HT-29 (cell line): ENCODE measurements at regions not wholly inside any gene's neighbourhood (a gene's known extent, or its start where the extent isn't known, plus 50 kb on each side); places are given as distances from the start of the nearest gene placed in this dataset.
"Not testable (repeated sequence)": the region's sequence is repeated elsewhere in the genome, so short reads cannot be mapped to it uniquely, and the experiment has no call there.

ENCODE experiments used
- DNase-seq: peaks from one replicate; pipeline ENCODE4 v3.0.0-alpha.2; 2015; ENCODE audit warnings: low spot score

- DNase-seq, result peak; percentile 91
These were observed 208.4 kb downstream of the TPST1 start for GRCh38 chr7:66413379-66414114.

GRCh38 chr7:66415659-66416265 lies 210.6 kb downstream of the TPST1 start:
- DNase-seq, result no peak

GRCh38 chr7:66418537-66418936 lies 210.1 kb upstream of the KCTD7 start:
- no peak for DNase-seq

DNA sequence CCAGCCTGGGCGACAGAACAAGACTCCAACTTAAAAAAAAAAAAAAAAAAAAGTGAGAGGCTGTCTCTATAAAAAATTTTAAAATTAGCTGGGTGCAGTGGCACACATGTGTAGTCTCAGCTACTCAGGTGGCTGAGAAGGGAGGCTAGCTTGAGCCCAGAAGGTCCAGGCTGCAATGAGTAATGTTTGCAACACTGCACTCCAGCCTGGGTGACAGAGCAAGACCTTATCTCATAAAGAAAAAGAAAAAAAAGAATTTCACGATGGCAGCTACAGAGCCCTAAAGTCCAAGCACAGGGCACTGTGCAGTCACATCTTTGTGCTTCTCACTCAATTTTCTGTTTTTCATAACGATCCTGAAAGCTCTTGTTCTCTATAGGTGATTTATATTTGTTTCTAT lies 209.5 kb upstream of the KCTD7 start:
- DNase-seq, result no peak

DNA sequence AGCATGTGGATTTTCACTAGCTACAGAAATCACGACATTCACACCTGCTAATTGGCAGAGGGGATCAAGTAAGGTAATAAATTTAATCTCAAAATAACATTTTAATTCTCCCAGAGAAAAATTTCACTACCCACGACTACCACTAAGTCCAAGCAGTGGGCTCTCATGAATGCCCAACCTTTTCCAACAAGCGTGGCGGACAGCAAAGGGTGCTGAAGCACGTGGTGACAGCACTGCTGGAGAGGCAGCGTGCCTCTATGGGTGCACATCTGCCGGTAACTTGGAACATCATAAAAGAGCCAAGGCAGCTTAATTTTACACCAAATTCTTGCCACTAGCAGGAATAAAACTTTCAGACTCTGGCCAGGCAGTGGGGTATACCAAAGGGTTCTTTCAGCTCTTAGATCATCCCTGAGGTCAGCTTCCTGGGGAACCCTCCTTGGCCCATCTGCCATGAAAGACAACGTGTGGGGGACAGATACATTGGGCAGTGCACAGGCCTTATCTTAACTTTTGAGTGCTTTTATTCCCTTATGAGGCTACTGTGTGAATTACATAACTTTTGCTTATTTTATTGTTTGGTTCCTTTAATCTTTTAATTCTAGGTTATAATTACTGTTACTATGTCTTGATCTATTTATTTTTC lies 206.7 kb upstream of the KCTD7 start:
- DNase-seq, result no peak

GRCh38 chr7:66423729-66424128 lies 205.0 kb upstream of the KCTD7 start:
- no peak for DNase-seq

GRCh38 chr7:66426332-66426731 lies 202.3 kb upstream of the KCTD7 start:
- DNase-seq, result no peak

- DNase-seq, result no peak
These were observed 201.7 kb upstream of the KCTD7 start for GRCh38 chr7:66426996-66427395.

DNA sequence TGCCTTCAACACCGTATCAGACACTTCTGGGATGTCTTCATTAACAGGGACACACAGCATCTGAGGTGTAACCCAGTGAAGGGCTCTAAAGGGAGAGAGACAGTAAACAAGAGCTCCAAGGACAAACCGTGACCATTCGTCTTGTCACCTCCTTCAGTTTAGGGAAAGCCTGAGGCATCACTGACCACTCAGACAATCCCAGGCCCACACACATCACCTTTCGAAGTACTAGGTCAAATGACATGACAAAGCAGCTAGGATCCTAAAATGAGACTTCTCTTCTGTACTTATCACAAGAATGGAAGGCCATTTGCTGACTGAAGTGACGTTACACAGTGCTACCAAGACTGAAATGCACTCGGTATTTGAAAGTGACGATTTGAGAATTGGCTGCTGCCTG lies 200.7 kb upstream of the KCTD7 start:
- DNase-seq, result no peak

DNA sequence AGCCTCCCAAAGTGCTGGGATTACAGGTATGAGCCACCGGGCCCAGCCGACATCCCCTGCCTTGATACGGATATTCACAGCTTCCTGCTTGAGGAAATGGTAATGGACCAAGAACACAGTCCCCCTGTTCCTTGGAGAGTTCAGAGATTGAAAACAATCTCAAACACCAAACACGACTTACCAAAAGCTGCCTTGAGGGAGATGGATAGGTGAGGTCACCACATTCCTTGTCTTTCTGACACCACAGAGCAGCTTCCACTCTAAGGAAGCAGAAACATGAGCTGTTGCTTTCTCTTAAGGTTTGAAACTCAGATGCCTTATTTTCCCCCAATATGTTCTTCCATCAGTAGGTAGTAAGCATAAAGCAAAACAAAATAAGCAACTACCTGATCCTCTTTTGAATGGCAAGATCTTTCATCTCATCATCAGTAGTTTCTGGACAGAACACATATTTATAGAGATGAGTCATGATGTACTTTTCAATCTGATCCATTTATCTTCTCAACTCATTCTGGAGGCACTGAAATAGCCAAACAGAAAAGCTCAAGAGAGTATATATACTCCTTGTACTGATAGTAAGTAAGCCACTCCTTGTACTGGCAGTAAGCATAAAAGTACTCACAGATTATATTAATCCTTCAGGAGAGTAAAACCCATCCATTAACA lies 199.1 kb upstream of the KCTD7 start:
- no peak for DNase-seq

GRCh38 chr7:66430164-66430545 lies 198.5 kb upstream of the KCTD7 start:
- DNase-seq, result no peak

- not testable (repeated sequence) for DNase-seq
These were observed 189.8 kb upstream of the KCTD7 start for GRCh38 chr7:66438703-66439405.

DNA sequence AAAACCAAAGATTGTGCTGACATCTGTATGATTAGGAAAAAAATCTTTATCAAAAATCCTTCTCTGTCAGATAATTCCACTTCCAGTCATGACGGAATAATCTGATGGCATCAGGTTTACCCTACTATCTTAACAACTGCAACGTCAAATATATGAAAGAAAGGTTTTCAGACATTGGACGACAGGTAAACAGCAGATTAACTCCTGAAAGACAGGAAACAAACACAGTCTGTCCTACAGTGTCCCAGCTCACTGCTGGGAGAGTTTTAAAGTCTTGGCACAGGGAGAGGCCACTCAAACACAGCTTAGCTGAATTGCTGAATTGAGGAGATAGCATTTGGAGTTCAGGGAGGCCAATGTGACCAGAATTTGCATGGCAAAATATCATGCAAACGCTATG lies 186.3 kb upstream of the KCTD7 start:
- DNase-seq, result no peak

- no peak for DNase-seq
These were observed 184.7 kb upstream of the KCTD7 start for GRCh38 chr7:66443946-66444345.

GRCh38 chr7:66447007-66447406 lies 181.7 kb upstream of the KCTD7 start:
- not testable (repeated sequence) for DNase-seq

DNA sequence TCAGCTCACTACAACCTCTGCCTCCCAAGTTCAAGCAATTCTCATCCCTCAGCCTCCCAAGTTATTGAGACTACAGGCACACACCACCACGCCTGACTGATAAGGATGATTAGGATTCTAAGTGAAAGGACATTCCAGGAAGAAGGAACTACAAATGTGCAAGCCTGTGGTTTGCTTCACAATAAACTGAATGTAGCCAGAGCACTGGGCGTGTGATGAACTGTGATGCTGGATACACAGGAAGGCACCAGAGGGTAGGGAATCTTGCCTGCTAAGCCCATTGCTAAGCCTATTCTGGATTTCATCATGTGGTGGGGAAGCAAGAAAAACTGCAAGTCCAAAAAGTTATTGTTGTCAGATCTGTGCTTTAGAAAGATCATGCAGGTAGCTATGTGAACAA lies 177.9 kb upstream of the KCTD7 start:
- not testable (repeated sequence) for DNase-seq

- not testable (repeated sequence) for DNase-seq
These were observed 177.0 kb upstream of the KCTD7 start for GRCh38 chr7:66451713-66452112.

DNA sequence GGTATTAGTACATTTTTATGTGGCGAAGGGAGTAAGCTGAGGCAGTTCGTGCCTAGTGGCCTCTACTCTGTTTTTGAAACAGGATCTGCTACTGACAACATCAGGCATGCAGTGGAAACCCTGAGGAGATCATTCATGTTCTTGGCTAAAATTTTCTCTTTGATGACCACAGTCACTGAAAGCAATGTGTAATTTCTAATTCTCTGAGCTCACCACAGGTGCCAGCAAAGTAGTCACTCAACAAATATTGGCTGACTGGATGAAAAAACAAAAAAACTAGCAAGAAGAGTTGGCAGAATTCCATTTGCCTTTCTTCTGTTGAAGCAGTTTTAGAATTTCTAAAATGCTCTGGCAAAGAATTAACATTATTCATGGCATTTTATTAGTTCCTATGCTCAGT lies 176.5 kb upstream of the KCTD7 start:
- DNase-seq, result no peak

- no peak for DNase-seq
These were observed 175.3 kb upstream of the KCTD7 start for GRCh38 chr7:66453340-66453739.

- DNase-seq, result no peak
These were observed 174.0 kb upstream of the KCTD7 start for GRCh38 chr7:66454600-66455225.

GRCh38 chr7:66455432-66455831 lies 173.2 kb upstream of the KCTD7 start:
- not testable (repeated sequence) for DNase-seq
